Parathyroid adenoma (tissue), 2 donors: ENCODE measurements at regions not wholly inside any gene's neighbourhood (a gene's known extent, or its start where the extent isn't known, plus 50 kb on each side); places are given as distances from the start of the nearest gene placed in this dataset.

Experiments used
- H2AFZ ChIP-seq: fragments of 300-600 bp; sonication (generic); one replicate; pipeline ENCODE4 v1.7.0; 2017; ENCODE audit warnings: antibody characterized with exemption, mild to moderate bottlenecking
- H3K27ac ChIP-seq: fragments of 300-600 bp; sonication (generic); one replicate; pipeline ENCODE4 v1.7.0; 2017
- H3K27me3 ChIP-seq: fragments of 300-600 bp; sonication (generic); one replicate; pipeline ENCODE4 v1.7.0; 2017; ENCODE audit warnings: low read length; ENCODE audit not compliant: control insufficient read depth, insufficient read depth
- H3K36me3 ChIP-seq: fragments of 300-600 bp; sonication (generic); one replicate; pipeline ENCODE4 v1.7.0; 2017; ENCODE audit warnings: low read length; ENCODE audit not compliant: control insufficient read depth, insufficient read depth
- H3K4me1 ChIP-seq: fragments of 300-600 bp; sonication (generic); one replicate; pipeline ENCODE4 v1.7.0; 2017; ENCODE audit warnings: control low read depth
- H3K4me2 ChIP-seq: fragments of 300-600 bp; sonication (generic); one replicate; pipeline ENCODE4 v1.7.0; 2017; ENCODE audit warnings: low read length
- H3K4me3 ChIP-seq: fragments of 300-600 bp; sonication (generic); one replicate; pipeline ENCODE4 v1.7.0; 2017; ENCODE audit warnings: low read depth, low read length
- H3K79me2 ChIP-seq: fragments of 300-600 bp; sonication (generic); one replicate; pipeline ENCODE4 v1.7.0; 2017; ENCODE audit warnings: control low read depth
- H3K9ac ChIP-seq: fragments of 300-600 bp; sonication (generic); one replicate; pipeline ENCODE4 v1.7.0; 2017; ENCODE audit warnings: mild to moderate bottlenecking
- H3K9me3 ChIP-seq: fragments of 300-600 bp; sonication (generic); one replicate; pipeline ENCODE4 v1.7.0; 2017; ENCODE audit warnings: low read length; ENCODE audit not compliant: control insufficient read depth
- CTCF ChIP-seq: fragments of 300-600 bp; sonication (generic); IDR thresholded peaks from one replicate; pipeline ENCODE4 v1.7.0; 2017; ENCODE audit warnings: antibody characterized with exemption, mild to moderate bottlenecking
- donor health status: primary hyperparathyroidism.

- no peaks in the 10 kb centered on the region for H3K36me3 ChIP-seq
Measured at GRCh38 chr17:33966410-33967059, 288.6 kb upstream of the CCL2 start.

GRCh38 chr17:33967608-33968349 lies 287.3 kb upstream of the CCL2 start:
- Histone ChIP-seq H3K9ac (no peak overlapping the region), H3K27me3 (no peaks in the 10 kb centered on the region), H3K27ac (no peak overlapping the region), H3K79me2 (no peaks in the 10 kb centered on the region), H3K4me2 (no peak overlapping the region), H2AFZ (no peak overlapping the region), H3K4me3 (no peak overlapping the region), H3K4me1 (no peaks in the 10 kb centered on the region), H3K9me3 (no peaks in the 10 kb centered on the region), H3K36me3 (no peaks in the 10 kb centered on the region)
- TF ChIP-seq CTCF = no peak

More at GRCh38 chr17:33966410-33967059, 288.6 kb upstream of the CCL2 start:
- Histone ChIP-seq H3K4me3 (no peak overlapping the region), H3K4me1 (no peaks in the 10 kb centered on the region), H3K9me3 (no peaks in the 10 kb centered on the region), H3K4me2 (no peak overlapping the region), H2AFZ (no peak overlapping the region), H3K27me3 (no peaks in the 10 kb centered on the region), H3K9ac (no peak overlapping the region), H3K79me2 (no peaks in the 10 kb centered on the region), H3K27ac (no peak overlapping the region)
- TF ChIP-seq CTCF = no peak

- H3K4me1 ChIP-seq = no peaks in the 10 kb centered on the region
- no peaks in the 10 kb centered on the region for H3K9me3 ChIP-seq
- no peak overlapping the region for H2AFZ ChIP-seq
- H3K9ac ChIP-seq = no peak overlapping the region
- no peak overlapping the region for H3K4me3 ChIP-seq
- H3K27ac ChIP-seq = no peak overlapping the region
- H3K36me3 ChIP-seq = no peaks in the 10 kb centered on the region
- no peaks in the 10 kb centered on the region for H3K27me3 ChIP-seq
- H3K4me2 ChIP-seq = no peak overlapping the region
- H3K79me2 ChIP-seq = no peaks in the 10 kb centered on the region
- no peak for TF ChIP-seq CTCF
Measured at GRCh38 chr17:33968350-33969044, 286.6 kb upstream of the CCL2 start.

- no peaks in the 10 kb centered on the region for H3K4me1 ChIP-seq
- no peak overlapping the region for H3K27ac ChIP-seq
- TF ChIP-seq CTCF = no peak
- no peak overlapping the region for H3K9ac ChIP-seq
- H3K9me3 ChIP-seq = no peaks in the 10 kb centered on the region
- H3K4me2 ChIP-seq = no peak overlapping the region
- H2AFZ ChIP-seq = no peak overlapping the region
- no peaks in the 10 kb centered on the region for H3K27me3 ChIP-seq
- no peaks in the 10 kb centered on the region for H3K79me2 ChIP-seq
- no peaks in the 10 kb centered on the region for H3K36me3 ChIP-seq
- no peak overlapping the region for H3K4me3 ChIP-seq
Measured at GRCh38 chr17:33970279-33970678, 284.8 kb upstream of the CCL2 start.
